SK-N-SH (cell line): ENCODE measurements at regions not wholly inside any gene's neighbourhood (a gene's known extent, or its start where the extent isn't known, plus 50 kb on each side); places are given as distances from the start of the nearest gene placed in this dataset.

Source experiments
- CTCF ChIA-PET: fragments of 300-600, 350-600 bp; formaldehyde crosslinking; extraction: SDS; loops from one replicate; lab custom pipeline; 2021; lab: Yijun Ruan, JAX
- POLR2A ChIA-PET: fragments of 350-600 bp; sonication (Branson Sonifier 250); formaldehyde crosslinking; extraction: SDS; loops from one replicate; lab custom pipeline; 2020; ENCODE audit warnings: antibody characterized with exemption, inconsistent platforms; lab: Yijun Ruan, JAX
- DNase-seq: peaks from one replicate; pipeline ENCODE4 v3.0.0; 2012
- H2AFZ ChIP-seq: fragments of 200-600 bp; sonication (generic); 2 replicates; pipeline ENCODE4 v1.8.1; 2016; ENCODE audit warnings: antibody characterized with exemption, mild to moderate bottlenecking, low read depth
- H3F3A ChIP-seq: fragments of 200-600 bp; sonication (generic); replicated peaks from 2 replicates; pipeline ENCODE3; 2016; ENCODE audit warnings: antibody characterized with exemption, mild to moderate bottlenecking; ENCODE audit not compliant: insufficient read depth
- H3K27ac ChIP-seq, 2 experiments: fragments of 200-500 bp in 1 of 2; fragments of 200-600 bp in 1 of 2; sonication (Bioruptor generic) in 1 of 2; sonication (generic), shearing (Covaris generic) in 1 of 2; 2 replicates each; pipeline versions ENCODE4 v1.5.1 to v1.6.1; 2014 to 2016; ENCODE audit warnings: low read depth in 2 of 2, inconsistent platforms in 1 of 2, low read length in 1 of 2, mild to moderate bottlenecking in 1 of 2, mixed read lengths in 1 of 2
- H3K27me3 ChIP-seq: fragments of 200-600 bp; sonication (generic), shearing (Covaris generic); 2 replicates; pipeline ENCODE4 v1.6.1; 2016; ENCODE audit warnings: mixed run types; ENCODE audit not compliant: insufficient read depth
- H3K36me3 ChIP-seq, 2 experiments: fragments of 200-500 bp in 1 of 2; fragments of 200-600 bp in 1 of 2; sonication (Bioruptor generic) in 1 of 2; sonication (generic) in 1 of 2; replicated peaks in 1 of 2; 2 replicates each; pipeline versions ENCODE3 to v1.5.1; 2014 to 2016; ENCODE audit warnings: low read length in 1 of 2, mild to moderate bottlenecking in 1 of 2; ENCODE audit not compliant: insufficient read depth in 2 of 2, control insufficient read depth in 1 of 2
- H3K4me1 ChIP-seq, 2 experiments: fragments of 200-500 bp in 1 of 2; fragments of 200-600 bp in 1 of 2; sonication (Bioruptor generic) in 1 of 2; sonication (generic), shearing (Covaris generic) in 1 of 2; 2 replicates each; pipeline versions ENCODE4 v1.5.1 to v1.6.1; 2014 to 2016; ENCODE audit warnings: low read depth in 1 of 2, low read length in 1 of 2, mixed run types in 1 of 2; ENCODE audit not compliant: insufficient read depth in 2 of 2, control insufficient read depth in 1 of 2
- H3K4me2 ChIP-seq: fragments of 200-600 bp; sonication (generic), shearing (Covaris generic); 2 replicates; pipeline ENCODE4 v1.6.1; 2017; ENCODE audit warnings: mixed run types
- H3K4me3 ChIP-seq, 2 experiments: fragments of 200-500 bp in 1 of 2; fragments of 200-600 bp in 1 of 2; sonication (Bioruptor generic) in 1 of 2; sonication (generic), shearing (Covaris generic) in 1 of 2; 2 replicates each; pipeline versions ENCODE4 v1.5.1 to v1.8.1; 2014 to 2016; ENCODE audit warnings: low read depth in 2 of 2, inconsistent platforms in 1 of 2, low read length in 1 of 2, mild to moderate bottlenecking in 1 of 2, mixed read lengths in 1 of 2, moderate library complexity in 1 of 2
- H3K79me2 ChIP-seq: fragments of 200-600 bp; sonication (generic); 2 replicates; pipeline ENCODE4 v1.8.1; 2017; ENCODE audit warnings: mild to moderate bottlenecking; ENCODE audit not compliant: insufficient read depth
- H3K9ac ChIP-seq: fragments of 200-600 bp; sonication (generic); 2 replicates; pipeline ENCODE4 v1.6.1; 2017; ENCODE audit warnings: mixed run types
- H3K9me2 ChIP-seq: fragments of 200-600 bp; sonication (generic); 2 replicates; pipeline ENCODE4 v1.6.1; 2017; ENCODE audit warnings: mixed run types
- H3K9me3 ChIP-seq: fragments of 200-600 bp; sonication (generic); 2 replicates; pipeline ENCODE4 v1.6.1; 2017; ENCODE audit warnings: mixed run types, mild to moderate bottlenecking, moderate library complexity
- H4K20me1 ChIP-seq: fragments of 200-600 bp; sonication (generic); 2 replicates; pipeline ENCODE4 v1.6.1; 2017; ENCODE audit warnings: mild to moderate bottlenecking, mixed run types; ENCODE audit not compliant: insufficient read depth
- CTCF ChIP-seq: fragments of 200-600 bp; sonication (generic); IDR thresholded peaks from 2 replicates; pipeline ENCODE4 v1.6.1; 2017; ENCODE audit warnings: antibody characterized with exemption, mild to moderate bottlenecking, moderate library complexity
- ELF1 ChIP-seq: IDR thresholded peaks from 2 replicates; pipeline ENCODE4 v1.4.0; 2012
- FOSL2 ChIP-seq: IDR thresholded peaks from 2 replicates; pipeline ENCODE4 v1.4.0; 2012; ENCODE audit warnings: low read depth, mild to moderate bottlenecking, moderate library complexity, borderline replicate concordance
- FOXJ3 ChIP-seq: sonication (generic); formaldehyde crosslinking; IDR thresholded peaks from 2 replicates; pipeline ENCODE4 v1.5.1; 2020; ENCODE audit warnings: mild to moderate bottlenecking, missing genetic modification reagents
- GATA2 ChIP-seq: sonication (generic); formaldehyde crosslinking; IDR thresholded peaks from 2 replicates; pipeline ENCODE4 v1.5.0; 2020; ENCODE audit warnings: mild to moderate bottlenecking, missing genetic modification reagents
- IRF3 ChIP-seq: fragments of 150-350 bp; IDR thresholded peaks from 2 replicates; pipeline ENCODE4 v1.6.1; 2016; ENCODE audit warnings: mild to moderate bottlenecking, low read depth, low read length
- JUND ChIP-seq: IDR thresholded peaks from 2 replicates; pipeline ENCODE4 v1.4.0; 2012
- MAX ChIP-seq: IDR thresholded peaks from 2 replicates; pipeline ENCODE4 v1.4.0; 2012; ENCODE audit warnings: low read depth
- MEF2A ChIP-seq: IDR thresholded peaks from 2 replicates; pipeline ENCODE4 v1.4.0; 2012; ENCODE audit warnings: low read depth, borderline replicate concordance
- MXI1 ChIP-seq: IDR thresholded peaks from 2 replicates; pipeline ENCODE4 v1.6.1; 2012; ENCODE audit warnings: mild to moderate bottlenecking, low read depth, low read length, improper control_type of control experiment
- NRF1 ChIP-seq: IDR thresholded peaks from 2 replicates; pipeline ENCODE4 v1.6.1; 2012; ENCODE audit warnings: low read depth, mild to moderate bottlenecking, low read length
- POLR2AphosphoS5 ChIP-seq: IDR thresholded peaks from 2 replicates; pipeline ENCODE4 v1.6.1; 2012; ENCODE audit warnings: low read depth, low read length
- RAD21 ChIP-seq: IDR thresholded peaks from 2 replicates; pipeline ENCODE4 v1.6.1; 2012; ENCODE audit warnings: mild to moderate bottlenecking, low read length
- REST ChIP-seq: IDR thresholded peaks from 2 replicates; pipeline ENCODE4 v1.6.1; 2012; ENCODE audit warnings: mild to moderate bottlenecking, low read depth, low read length, moderate library complexity
- SIN3A ChIP-seq: IDR thresholded peaks from 2 replicates; pipeline ENCODE4 v1.6.1; 2012; ENCODE audit warnings: low read depth, mild to moderate bottlenecking, low read length, moderate library complexity, borderline replicate concordance
- TAF1 ChIP-seq: IDR thresholded peaks from 2 replicates; pipeline ENCODE4 v1.6.1; 2012; ENCODE audit warnings: low read depth, mild to moderate bottlenecking, low read length, moderate library complexity, borderline replicate concordance
- USF1 ChIP-seq: IDR thresholded peaks from 2 replicates; pipeline ENCODE4 v1.4.0; 2012; ENCODE audit warnings: low read depth, borderline replicate concordance
- USF2 ChIP-seq: fragments of 150-350 bp; IDR thresholded peaks from 2 replicates; pipeline ENCODE4 v1.6.1; 2017; ENCODE audit warnings: antibody characterized with exemption, low read length, low read depth, borderline replicate concordance
- WGBS: methylation state at CpG from one replicate; pipeline ENCODE4 v1.1.6; 2017; ENCODE audit warnings: low lambda C conversion rate; 5-methylcytosine and 5-hydroxymethylcytosine counted together

- TF ChIP-seq USF1 (no peak), REST (no peak), NRF1 (no peak), TAF1 (no peak), FOXJ3 (CRISPR knock-in tag) (no peak), MXI1 (no peak)
These were observed 1001.9 kb upstream of the CHAC2 start (continued) for GRCh38 chr2:52765735-52766134.

GRCh38 chr2:52749764-52750163 is 1017.8 kb upstream of the CHAC2 start:
- 5% methylated on average over 3 of the region's 3 CpGs for WGBS
- H3K79me2 ChIP-seq = no peaks in the 10 kb centered on the region
- CTCF ChIA-PET = no interaction called here
- TF ChIP-seq GATA2 (CRISPR knock-in tag) (no peak), MEF2A (no peak), REST (no peak), IRF3 (no peak), TAF1 (no peak), FOSL2 (no peak), RAD21 (no peak), SIN3A (no peak), USF1 (no peak), JUND (no peak), CTCF (no peak), USF2 (no peak), MAX (no peak), ELF1 (no peak), POLR2AphosphoS5 (no peak)

More at GRCh38 chr2:52749764-52750163, 1017.8 kb upstream of the CHAC2 start:
- no peaks in the 10 kb centered on the region for H3K9me2 ChIP-seq
- H3K9me3 ChIP-seq = no peaks in the 10 kb centered on the region
- no peaks in the 10 kb centered on the region for H3K36me3 ChIP-seq
- no peaks in the 10 kb centered on the region for H3K4me1 ChIP-seq
- H4K20me1 ChIP-seq = no peaks in the 10 kb centered on the region
- no peaks in the 10 kb centered on the region for H3F3A ChIP-seq
- no peak overlapping the region for H2AFZ ChIP-seq
- DNase-seq = no peak
- H3K4me3 ChIP-seq = no peak overlapping the region
- no peak overlapping the region for H3K4me2 ChIP-seq
- no peak overlapping the region for H3K9ac ChIP-seq
- H3K27me3 ChIP-seq = no peaks in the 10 kb centered on the region
- POLR2A ChIA-PET = no interaction called here
- no peak overlapping the region for H3K27ac ChIP-seq
